Adrenal gland (tissue), 5 donors: ENCODE measurements at regions not wholly inside any gene's neighbourhood (a gene's known extent, or its start where the extent isn't known, plus 50 kb on each side); places are given as distances from the start of the nearest gene placed in this dataset.

ENCODE experiments used
- POLR2A ChIP-seq, 2 donors: fragments of 450-650 bp; IDR thresholded peaks; one replicate each; pipeline ENCODE4 v1.6.1; 2017; ENCODE audit warnings: antibody characterized with exemption in 2 of 2, mild to moderate bottlenecking in 2 of 2, moderate library complexity in 1 of 2
- TF ChIP-seq, protein P1 (sequence below), 6 experiments: fragments of 450-650 bp in 4 of 6; fragments of 200-600 bp in 2 of 6; sonication (generic) in 1 of 6; IDR thresholded peaks; 1 replicate in 5 of 6; 2 replicates in 1 of 6; pipeline versions ENCODE4 v1.5.1 to v1.8.0; 2016 to 2021; ENCODE audit warnings: antibody characterized with exemption in 6 of 6, mild to moderate bottlenecking in 2 of 6, moderate library complexity in 1 of 6
- donor health status: DM: no; HTN: no; CAD: no.

GRCh38 chr10:21114683-21115082 lies 217.6 kb upstream of the NEBL start:
- TF ChIP-seq POLR2A (IDR thresholded peaks at IDR 0.05) = no peak
- TF ChIP-seq, protein P1, sequence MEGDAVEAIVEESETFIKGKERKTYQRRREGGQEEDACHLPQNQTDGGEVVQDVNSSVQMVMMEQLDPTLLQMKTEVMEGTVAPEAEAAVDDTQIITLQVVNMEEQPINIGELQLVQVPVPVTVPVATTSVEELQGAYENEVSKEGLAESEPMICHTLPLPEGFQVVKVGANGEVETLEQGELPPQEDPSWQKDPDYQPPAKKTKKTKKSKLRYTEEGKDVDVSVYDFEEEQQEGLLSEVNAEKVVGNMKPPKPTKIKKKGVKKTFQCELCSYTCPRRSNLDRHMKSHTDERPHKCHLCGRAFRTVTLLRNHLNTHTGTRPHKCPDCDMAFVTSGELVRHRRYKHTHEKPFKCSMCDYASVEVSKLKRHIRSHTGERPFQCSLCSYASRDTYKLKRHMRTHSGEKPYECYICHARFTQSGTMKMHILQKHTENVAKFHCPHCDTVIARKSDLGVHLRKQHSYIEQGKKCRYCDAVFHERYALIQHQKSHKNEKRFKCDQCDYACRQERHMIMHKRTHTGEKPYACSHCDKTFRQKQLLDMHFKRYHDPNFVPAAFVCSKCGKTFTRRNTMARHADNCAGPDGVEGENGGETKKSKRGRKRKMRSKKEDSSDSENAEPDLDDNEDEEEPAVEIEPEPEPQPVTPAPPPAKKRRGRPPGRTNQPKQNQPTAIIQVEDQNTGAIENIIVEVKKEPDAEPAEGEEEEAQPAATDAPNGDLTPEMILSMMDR (IDR thresholded peaks at IDR 0.05) = no peak
